Kasumi-1 (cell line): ENCODE measurements at regions not wholly inside any gene's neighbourhood (a gene's known extent, or its start where the extent isn't known, plus 50 kb on each side); places are given as distances from the start of the nearest gene placed in this dataset.
A peak's percentile ranks its signal among the peaks of the same experiment; 100 is the strongest.
"Not testable (repeated sequence)": the region's sequence is repeated elsewhere in the genome, so short reads cannot be mapped to it uniquely, and the experiment has no call there.

ENCODE experiments used
- DNase-seq, 2 experiments: peaks; one replicate each; lab custom pipeline; 2025; lab: John Stamatoyannopoulos, UW

- not testable (repeated sequence) for DNase-seq
Measured at GRCh38 chr1:176396604-176397395, 66.2 kb upstream of the PAPPA2 start.

DNA sequence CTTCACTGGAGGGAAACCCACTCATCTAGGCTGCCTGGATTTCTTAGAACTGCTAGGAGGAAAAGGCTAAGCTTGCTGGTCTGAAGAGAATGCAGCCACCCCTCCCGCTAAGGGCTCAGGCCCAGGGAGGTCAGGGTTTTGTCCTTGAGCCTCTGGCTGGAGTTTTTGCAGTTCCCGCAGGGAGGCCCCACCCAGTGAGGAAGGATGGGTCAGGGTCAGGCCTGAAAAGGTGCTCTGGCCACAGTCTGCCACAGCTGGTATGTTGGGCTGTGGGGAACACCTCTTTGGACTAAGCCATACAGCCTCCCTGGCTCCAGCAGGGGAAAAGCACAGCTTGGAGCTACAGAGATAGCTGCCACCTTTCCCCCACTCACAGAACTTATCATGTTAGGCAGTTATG is 71.4 kb upstream of the PAPPA2 start:
- no peak for DNase-seq

- DNase-seq = no peak
Measured at GRCh38 chr1:176384841-176385240, 78.1 kb upstream of the PAPPA2 start.

- DNase-seq = no peak
Measured at GRCh38 chr1:176382163-176382562, 80.8 kb upstream of the PAPPA2 start.

DNA sequence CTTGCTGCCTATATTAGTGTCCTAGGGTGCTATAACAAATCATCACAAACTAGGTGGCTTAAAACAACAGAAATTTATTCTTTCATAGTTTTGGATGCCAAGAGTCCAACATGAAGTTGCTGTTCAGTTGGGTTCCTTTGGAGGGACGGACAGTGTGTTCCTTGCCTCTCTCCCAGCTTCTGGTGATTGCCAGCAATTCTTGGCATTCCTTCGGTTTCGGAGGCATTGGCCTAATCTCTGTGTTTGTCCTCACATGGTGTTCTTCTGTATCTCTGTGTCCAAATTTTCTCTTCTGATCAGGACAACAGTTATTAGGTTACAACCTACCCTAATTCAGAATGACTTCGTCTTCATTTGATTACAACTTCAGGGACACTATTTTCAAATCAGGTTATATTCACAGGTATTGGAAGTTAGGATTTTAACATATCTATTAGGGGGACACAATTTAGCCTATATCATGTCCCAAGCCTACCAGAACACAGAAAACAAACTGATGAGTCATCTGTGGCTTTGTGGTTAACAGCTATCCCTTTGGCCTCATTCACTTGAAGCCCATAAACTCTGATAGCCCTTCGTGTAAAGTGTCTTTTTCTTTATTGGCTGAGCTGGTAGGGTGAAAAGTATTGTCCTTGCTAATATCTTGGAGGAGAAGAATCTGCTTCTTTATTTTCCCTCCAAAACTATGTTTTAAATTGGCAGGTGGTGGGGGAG is 83.2 kb upstream of the PAPPA2 start:
- DNase-seq = no peak

- peak; percentile 70 to 83 for DNase-seq
Measured at GRCh38 chr1:176374967-176375569, 87.9 kb upstream of the PAPPA2 start.

DNA sequence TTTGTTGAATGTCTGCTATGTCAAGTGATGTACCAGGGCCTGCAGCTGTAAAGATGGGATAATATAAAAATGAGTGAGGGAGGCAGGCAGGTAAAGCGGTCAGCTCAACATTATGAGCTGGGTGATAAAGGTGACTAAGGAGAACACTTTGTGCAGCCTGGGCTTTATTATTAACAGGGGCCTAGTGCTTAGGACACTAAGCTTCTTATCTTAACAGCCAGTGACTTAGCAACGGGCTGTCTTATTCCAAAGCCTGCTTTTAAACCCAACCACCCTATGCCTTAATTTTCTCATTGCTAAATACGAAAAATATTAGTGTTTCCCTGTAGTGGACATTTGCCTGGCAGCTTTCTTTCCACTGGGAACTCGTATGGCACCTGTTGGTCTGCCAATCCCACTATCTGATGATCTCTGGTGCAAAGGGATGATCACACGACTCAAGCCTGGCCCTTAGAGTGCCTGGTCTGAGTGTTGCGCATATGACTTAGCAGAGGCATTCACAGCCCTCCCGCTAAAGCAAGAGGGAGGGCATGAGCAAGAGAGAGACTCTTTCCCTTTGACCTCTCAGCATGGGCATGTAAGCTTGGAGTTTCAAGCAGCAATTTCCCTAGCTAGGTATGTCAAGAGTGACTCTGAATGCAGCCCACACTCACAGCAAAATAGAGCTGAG is 98.6 kb upstream of the PAPPA2 start:
- DNase-seq = no peak

GRCh38 chr1:176349135-176349715 is 113.8 kb upstream of the PAPPA2 start:
- DNase-seq = not testable (repeated sequence)

DNA sequence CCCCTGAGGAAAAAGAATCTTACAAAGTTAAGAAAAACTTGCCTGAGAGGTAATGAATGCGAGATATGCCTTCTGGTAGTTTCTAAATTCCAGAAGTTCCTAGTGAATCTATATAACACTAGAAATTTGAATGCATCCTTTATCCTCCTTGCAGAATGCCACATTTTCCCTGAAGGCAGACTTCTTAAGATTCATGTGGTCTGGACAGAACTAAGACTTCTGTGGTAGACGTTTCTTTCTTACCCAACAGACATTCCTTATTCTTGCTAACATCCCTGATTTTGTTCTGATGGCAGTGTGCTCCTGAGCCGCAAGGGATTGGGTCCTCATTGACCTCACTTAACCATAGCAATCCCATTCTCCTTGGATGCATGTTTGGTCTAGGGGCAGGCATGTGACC is 121.3 kb upstream of the PAPPA2 start:
- no peak for DNase-seq

GRCh38 chr1:176338877-176339276 is 124.1 kb upstream of the PAPPA2 start:
- DNase-seq = no peak

DNA sequence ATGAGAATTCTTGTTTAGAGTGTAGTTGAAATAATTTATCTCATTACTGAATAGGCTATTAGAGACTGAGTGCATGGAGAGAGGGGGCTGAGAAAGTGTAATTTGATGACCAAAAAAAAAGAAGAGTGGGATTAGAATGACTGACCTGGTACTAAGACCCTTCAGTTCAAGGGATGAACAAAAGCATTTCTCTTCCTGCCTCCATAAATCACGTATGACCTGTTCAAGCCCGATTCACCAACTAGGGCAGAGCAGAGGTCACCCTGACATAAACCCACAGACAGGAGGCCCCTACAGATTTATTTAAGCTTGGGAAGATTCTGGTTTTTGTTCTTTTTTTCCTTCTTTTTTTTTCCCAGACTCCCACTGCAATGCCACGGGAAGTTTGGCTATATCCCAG is 123.7 kb upstream of the COP1 start:
- DNase-seq = no peak

DNA sequence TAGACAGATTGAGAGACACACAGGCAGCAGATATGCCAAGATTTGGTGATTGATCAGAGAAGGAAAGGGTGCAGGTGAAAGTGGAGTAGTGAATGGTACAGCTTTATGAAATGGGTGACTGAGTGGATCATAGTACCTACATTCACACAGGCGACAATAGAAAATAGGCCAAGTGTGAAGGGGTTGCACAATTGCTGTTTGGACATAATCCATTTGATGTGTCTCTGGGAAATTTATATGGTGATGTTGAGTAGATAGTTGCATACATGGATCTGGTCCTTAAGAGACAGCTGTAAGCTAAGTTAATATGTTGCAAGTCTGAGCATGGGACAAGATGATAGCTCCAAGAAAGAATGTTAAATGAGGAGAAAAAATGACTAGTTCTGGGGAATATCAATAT is 118.6 kb upstream of the COP1 start:
- no peak for DNase-seq

DNA sequence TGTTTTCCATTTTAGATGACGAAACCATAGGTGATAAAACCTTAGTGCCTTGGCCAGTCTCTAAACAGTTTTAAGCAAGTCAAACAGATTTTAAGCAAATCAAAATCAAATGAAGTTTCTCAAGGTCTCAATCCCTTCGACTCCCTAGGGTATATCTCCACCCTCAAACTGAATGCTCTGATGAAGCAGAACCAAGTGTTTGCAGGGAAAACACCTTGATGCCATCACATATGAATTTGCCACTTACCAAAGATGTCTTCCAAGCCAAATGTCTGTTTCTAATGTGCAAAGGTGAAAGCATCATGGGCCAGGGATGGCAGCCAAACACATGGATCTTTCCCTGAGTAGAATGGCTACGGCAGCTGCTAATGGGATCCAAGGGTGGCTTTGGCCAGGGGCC is 116.4 kb upstream of the COP1 start:
- DNase-seq = no peak

- no peak for DNase-seq
Measured at GRCh38 chr1:176315519-176316220, 108.6 kb upstream of the COP1 start.

GRCh38 chr1:176296602-176297001 is 89.5 kb upstream of the COP1 start:
- not testable (repeated sequence) for DNase-seq

GRCh38 chr1:176285996-176286395 is 78.9 kb upstream of the COP1 start:
- DNase-seq = no peak

GRCh38 chr1:176271572-176271971 is 64.5 kb upstream of the COP1 start:
- DNase-seq = no peak
